Lower leg skin (tissue), 3 donors: ENCODE measurements at regions not wholly inside any gene's neighbourhood (a gene's known extent, or its start where the extent isn't known, plus 50 kb on each side); places are given as distances from the start of the nearest gene placed in this dataset.

Experiments used
- CTCF ChIP-seq, 3 donors: fragments of 450-650 bp; IDR thresholded peaks; one replicate each; pipeline ENCODE4 v1.5.1; 2016; ENCODE audit warnings: antibody characterized with exemption in 3 of 3, mild to moderate bottlenecking in 3 of 3, moderate library complexity in 2 of 3
- POLR2A ChIP-seq, 2 donors: fragments of 450-650 bp; IDR thresholded peaks; one replicate each; pipeline ENCODE4 v1.6.1; 2016 to 2017; ENCODE audit warnings: antibody characterized with exemption in 2 of 2, mild to moderate bottlenecking in 1 of 2, moderate library complexity in 1 of 2

GRCh38 chr1:68936530-68936929 lies 439.6 kb upstream of the DEPDC1 start:
- TF ChIP-seq CTCF (IDR thresholded peaks at IDR 0.05) (no peak), POLR2A (IDR thresholded peaks at IDR 0.05) (no peak)
